ENCODE measurements at regions not wholly inside any gene's neighbourhood (a gene's known extent, or its start where the extent isn't known, plus 50 kb on each side); places are given as distances from the start of the nearest gene placed in this dataset.

DNA sequence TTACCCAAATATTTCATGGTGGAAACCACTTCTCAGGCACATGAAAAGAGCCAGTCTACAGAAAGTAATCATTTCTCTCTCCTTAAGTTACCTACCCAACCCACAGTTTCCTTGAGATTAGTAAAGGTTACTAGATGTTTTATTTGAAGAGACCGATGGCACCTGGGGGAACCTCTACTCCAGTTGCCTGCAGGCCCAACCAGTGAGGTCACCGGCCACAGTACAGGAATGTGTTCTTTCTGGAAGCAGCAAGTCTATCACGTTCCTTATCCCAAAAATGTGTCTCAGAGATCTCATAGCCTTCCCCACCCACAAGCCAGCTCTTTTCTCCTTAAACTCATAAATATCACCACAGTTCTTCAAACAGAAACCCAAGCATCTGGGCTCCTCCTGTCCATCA is 316.1 kb downstream of the COG6 start:
- H3K36me3 ChIP-seq (replicated peaks; ENCODE audit: control insufficient read depth, insufficient read depth, low read length) = no peaks in the 10 kb centered on the region
- no peaks in the 10 kb centered on the region for H3K27me3 ChIP-seq (ENCODE audit: control insufficient read depth, insufficient read depth, low read length)
- H3K4me3 ChIP-seq (ENCODE audit: insufficient read depth, low read depth, low read length) = no peak overlapping the region
- no peak for DNase-seq

DNA sequence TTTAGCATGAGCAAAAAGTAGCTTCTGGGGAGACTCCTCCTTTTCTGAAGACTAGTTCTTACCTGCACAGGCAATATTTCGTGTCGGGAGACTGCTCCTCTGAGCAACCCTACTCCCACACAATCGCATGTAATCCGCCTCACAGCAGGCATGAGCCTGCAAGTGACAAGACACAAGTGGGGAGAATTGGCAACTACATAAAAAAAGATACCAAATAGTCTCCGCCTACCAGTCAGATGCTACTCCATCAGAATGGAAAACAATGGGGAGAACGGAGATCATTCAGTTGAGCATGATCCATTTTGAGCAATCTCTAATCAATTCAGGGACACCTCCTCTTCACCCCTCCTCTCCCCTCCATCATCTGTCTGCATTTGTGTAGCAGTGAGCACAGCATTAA is 321.0 kb downstream of the COG6 start:
- Histone ChIP-seq H3K27me3 (ENCODE audit: control insufficient read depth, insufficient read depth, low read length) (no peaks in the 10 kb centered on the region), H3K4me3 (ENCODE audit: insufficient read depth, low read depth, low read length) (no peak overlapping the region), H3K36me3 (replicated peaks; ENCODE audit: control insufficient read depth, insufficient read depth, low read length) (no peaks in the 10 kb centered on the region)
- peak; percentile 6 for DNase-seq

DNA sequence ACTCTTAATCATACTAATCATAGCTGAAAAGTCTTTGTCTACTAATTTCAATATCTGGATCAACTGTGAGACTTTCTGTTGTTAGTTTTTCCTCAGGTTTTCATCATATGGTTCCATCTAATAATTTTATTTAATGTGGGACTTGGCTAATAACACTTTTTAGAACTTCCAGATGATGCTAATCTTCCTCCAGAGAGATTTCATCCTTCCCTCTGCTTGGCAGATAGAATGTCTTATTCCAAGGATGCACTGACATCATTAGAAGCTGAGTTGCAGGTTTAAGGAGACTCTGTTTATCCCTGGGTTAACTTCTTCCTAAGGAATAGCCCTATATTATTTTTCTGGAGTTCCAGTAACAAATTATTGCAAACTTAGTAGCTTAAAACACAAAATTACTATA is 325.6 kb downstream of the COG6 start:
- Histone ChIP-seq H3K27me3 (ENCODE audit: control insufficient read depth, insufficient read depth, low read length) (no peaks in the 10 kb centered on the region), H3K36me3 (replicated peaks; ENCODE audit: control insufficient read depth, insufficient read depth, low read length) (no peaks in the 10 kb centered on the region), H3K4me3 (ENCODE audit: insufficient read depth, low read depth, low read length) (no peak overlapping the region)
- DNase-seq = no peak

DNA sequence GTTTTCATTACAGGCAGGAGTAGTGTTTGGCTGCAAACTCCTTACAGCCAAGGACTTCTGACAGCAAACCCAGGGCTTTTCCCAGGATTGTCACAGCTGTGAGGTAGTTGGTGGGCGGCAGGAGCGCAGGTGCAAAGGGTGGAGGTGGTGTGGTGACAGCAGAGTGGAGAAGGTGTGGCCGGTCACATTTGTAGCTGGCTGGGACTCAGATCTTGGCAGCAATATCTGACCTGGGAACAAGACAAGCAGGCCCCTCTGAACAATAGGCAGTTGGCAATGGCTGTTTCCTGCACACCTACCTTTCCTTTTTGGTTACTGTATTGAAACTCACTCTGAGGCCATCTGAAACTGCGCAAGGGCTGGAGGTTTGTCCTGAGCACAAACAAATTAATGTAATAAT is 327.3 kb downstream of the COG6 start:
- Histone ChIP-seq H3K4me3 (ENCODE audit: insufficient read depth, low read depth, low read length) (no peak overlapping the region), H3K36me3 (replicated peaks; ENCODE audit: control insufficient read depth, insufficient read depth, low read length) (no peaks in the 10 kb centered on the region), H3K27me3 (ENCODE audit: control insufficient read depth, insufficient read depth, low read length) (no peaks in the 10 kb centered on the region)
- DNase-seq = no peak

DNA sequence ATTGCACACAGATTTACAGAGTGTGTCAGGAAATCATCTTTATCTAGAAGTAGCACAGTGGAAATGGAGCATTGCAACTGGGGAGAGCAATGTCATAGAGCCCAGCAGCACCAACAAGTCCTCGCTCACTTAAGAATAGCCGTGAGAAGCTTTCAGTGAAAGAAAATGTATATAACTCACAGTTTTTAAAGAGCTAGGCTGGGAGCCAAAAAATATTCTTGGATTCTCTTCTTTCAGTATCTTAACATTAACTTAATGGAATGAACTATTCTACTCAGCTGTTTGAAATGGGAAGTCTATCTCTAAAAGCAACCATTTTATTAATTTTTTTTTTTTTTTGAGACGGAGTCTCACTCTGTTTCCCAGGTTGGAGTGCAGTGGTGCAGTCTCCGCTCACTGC is 329.6 kb downstream of the COG6 start:
- no peak overlapping the region for H3K4me3 ChIP-seq (ENCODE audit: insufficient read depth, low read depth, low read length)
- DNase-seq = no peak
- no peaks in the 10 kb centered on the region for H3K27me3 ChIP-seq (ENCODE audit: control insufficient read depth, insufficient read depth, low read length)
- H3K36me3 ChIP-seq (replicated peaks; ENCODE audit: control insufficient read depth, insufficient read depth, low read length) = no peaks in the 10 kb centered on the region

DNA sequence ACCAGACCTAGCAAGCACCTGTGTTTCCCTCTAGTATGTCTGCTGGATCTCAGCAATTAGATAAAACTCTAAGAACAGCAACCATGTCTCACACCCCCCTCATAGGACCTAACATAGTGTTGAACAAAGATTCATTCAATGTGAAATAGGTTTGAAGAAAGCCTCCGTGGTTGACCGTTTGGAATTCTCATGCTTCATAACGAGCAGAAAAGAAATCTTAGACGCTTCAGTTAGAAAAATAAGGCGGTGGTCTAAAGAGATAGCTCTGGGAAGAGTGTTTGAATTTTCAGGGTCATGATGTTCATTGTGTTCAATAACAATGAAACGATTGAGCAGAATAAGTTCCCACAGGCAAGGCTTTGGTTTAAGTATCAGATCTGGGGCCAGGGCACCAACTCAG is 332.9 kb downstream of the COG6 start:
- no peaks in the 10 kb centered on the region for H3K36me3 ChIP-seq (replicated peaks; ENCODE audit: control insufficient read depth, insufficient read depth, low read length)
- no peaks in the 10 kb centered on the region for H3K27me3 ChIP-seq (ENCODE audit: control insufficient read depth, insufficient read depth, low read length)
- no peak for DNase-seq
- H3K4me3 ChIP-seq (ENCODE audit: insufficient read depth, low read depth, low read length) = no peak overlapping the region

DNA sequence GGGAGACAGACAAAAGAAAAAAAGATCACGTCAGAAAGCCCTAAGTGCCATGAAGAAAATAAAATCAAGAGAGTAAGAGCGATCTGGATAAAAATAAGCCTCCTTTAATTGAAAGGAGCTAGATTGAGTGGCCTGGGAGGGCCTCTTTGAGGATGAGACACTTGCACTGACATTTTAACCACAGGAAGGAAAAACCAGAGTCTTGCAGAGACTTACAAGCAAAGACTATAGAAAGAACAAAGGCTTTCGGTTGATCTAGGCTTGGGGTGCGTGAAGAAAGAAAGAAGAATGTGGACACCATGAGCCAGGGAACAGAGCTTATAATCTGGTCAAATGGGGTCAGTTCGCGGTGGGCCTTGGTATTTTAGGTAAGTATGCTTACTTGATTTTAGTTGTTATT is 342.7 kb downstream of the COG6 start:
- DNase-seq = no peak
- H3K4me3 ChIP-seq (ENCODE audit: insufficient read depth, low read depth, low read length) = no peak overlapping the region
- H3K27me3 ChIP-seq (ENCODE audit: control insufficient read depth, insufficient read depth, low read length) = no peaks in the 10 kb centered on the region
- H3K36me3 ChIP-seq (replicated peaks; ENCODE audit: control insufficient read depth, insufficient read depth, low read length) = no peaks in the 10 kb centered on the region

DNA sequence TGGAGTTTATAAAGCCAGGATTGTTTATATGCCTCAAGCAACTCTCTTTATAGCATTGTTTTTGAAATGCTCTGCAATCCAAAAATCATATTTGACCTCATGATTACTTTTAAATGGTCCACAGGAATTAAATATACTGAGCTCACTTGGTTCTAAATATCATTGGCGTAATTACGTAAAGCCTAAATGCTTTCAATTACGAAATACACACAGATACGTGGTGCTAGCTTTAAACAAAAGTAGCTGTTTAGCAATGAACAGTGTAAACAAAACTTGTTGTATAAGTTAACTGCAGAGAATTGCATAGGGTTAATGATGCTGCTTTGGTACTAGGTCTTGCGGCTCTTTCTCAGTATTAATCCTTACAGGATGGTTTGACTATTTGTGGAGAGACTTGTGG is 346.6 kb downstream of the COG6 start:
- no peak overlapping the region for H3K4me3 ChIP-seq (ENCODE audit: insufficient read depth, low read depth, low read length)
- DNase-seq = no peak
- H3K27me3 ChIP-seq (ENCODE audit: control insufficient read depth, insufficient read depth, low read length) = no peaks in the 10 kb centered on the region
- H3K36me3 ChIP-seq (replicated peaks; ENCODE audit: control insufficient read depth, insufficient read depth, low read length) = no peaks in the 10 kb centered on the region

DNA sequence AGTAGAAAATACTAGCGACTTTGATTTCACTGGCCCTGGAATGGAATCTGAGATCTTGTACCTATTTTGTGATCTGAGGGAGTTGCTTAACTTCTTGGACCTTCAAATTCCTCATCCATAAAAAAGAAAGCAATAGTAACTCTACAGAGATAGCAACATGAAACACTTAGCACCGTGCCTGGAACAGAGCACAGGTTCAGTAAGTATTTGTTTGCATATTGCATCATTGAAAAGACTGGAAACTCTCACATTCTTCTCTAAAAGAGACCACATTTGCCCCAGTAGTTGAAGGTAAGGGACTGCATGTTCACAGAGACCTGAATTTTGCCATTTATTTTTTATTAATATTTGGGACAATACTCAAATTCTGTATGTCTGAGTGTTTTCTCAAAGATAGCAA is 358.1 kb downstream of the COG6 start:
- DNase-seq = no peak
- Histone ChIP-seq H3K27me3 (ENCODE audit: control insufficient read depth, insufficient read depth, low read length) (no peaks in the 10 kb centered on the region), H3K36me3 (replicated peaks; ENCODE audit: control insufficient read depth, insufficient read depth, low read length) (no peaks in the 10 kb centered on the region), H3K4me3 (ENCODE audit: insufficient read depth, low read depth, low read length) (no peak overlapping the region)

DNA sequence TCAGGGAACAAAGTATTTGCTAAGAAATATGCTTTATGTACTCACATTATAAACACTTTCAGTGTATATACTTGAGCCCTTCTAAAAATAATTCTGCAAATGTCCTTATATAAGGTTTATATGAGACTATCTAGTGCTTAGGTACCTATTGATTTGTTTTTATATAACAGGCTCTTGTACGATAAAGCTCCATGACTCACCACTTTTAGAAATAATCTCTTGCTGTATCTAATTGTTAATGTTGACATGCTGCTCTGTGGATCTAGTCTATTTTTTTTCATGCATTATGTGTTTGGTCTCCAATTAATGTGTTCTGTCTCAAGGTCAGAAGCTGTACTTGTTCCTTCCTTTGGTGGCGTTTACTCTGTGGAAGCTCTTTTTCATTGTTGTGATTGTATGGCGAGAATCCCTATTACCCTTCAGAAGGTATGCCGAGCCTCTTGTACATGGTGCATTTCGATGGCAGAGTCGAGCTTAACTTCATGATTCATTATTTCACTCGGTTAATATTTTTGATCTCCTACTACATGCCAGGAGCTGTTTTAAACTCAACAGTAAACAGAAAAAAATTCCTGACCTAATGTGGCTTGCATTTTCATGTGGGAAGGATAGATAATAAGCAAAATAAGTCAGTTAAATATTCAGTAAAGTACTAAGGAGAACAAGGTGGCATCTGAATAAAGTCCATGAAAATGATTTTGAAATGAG is 361.6 kb downstream of the COG6 start:
- Histone ChIP-seq H3K27me3 (ENCODE audit: control insufficient read depth, insufficient read depth, low read length) (no peaks in the 10 kb centered on the region), H3K36me3 (replicated peaks; ENCODE audit: control insufficient read depth, insufficient read depth, low read length) (no peaks in the 10 kb centered on the region), H3K4me3 (ENCODE audit: insufficient read depth, low read depth, low read length) (no peak overlapping the region)
- DNase-seq = no peak

DNA sequence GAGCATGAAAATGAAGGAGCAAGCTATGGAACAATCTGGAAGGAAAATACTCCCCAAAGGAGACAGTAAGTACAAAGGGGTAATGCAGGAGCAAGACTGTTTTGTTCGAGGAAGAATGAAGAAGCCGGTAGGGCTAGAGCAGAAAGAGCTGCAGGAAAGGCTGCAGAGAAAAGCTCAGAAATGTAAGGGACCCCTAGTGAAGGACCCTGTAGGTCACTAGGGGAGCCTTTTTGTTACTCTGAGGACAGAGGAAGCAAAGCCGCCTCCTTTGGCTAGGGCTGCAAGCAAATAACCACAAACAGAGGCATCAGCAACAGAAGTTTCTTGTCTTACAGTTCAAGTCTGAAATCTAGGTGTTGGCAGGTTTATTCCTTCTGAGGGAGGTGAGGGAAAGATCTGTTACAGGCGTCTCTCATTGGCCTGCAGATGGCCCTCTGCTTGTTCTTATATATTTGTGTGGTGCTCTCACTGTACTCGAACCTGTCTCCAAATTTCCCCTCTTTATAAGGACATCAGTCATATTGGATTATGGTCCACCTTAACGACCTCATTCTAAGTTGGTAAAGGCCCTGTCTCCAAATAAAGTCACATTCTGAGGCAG is 362.3 kb downstream of the COG6 start:
- no peaks in the 10 kb centered on the region for H3K36me3 ChIP-seq (replicated peaks; ENCODE audit: control insufficient read depth, insufficient read depth, low read length)
- DNase-seq = peak; percentile 28
- no peak overlapping the region for H3K4me3 ChIP-seq (ENCODE audit: insufficient read depth, low read depth, low read length)
- H3K27me3 ChIP-seq (ENCODE audit: control insufficient read depth, insufficient read depth, low read length) = no peaks in the 10 kb centered on the region

DNA sequence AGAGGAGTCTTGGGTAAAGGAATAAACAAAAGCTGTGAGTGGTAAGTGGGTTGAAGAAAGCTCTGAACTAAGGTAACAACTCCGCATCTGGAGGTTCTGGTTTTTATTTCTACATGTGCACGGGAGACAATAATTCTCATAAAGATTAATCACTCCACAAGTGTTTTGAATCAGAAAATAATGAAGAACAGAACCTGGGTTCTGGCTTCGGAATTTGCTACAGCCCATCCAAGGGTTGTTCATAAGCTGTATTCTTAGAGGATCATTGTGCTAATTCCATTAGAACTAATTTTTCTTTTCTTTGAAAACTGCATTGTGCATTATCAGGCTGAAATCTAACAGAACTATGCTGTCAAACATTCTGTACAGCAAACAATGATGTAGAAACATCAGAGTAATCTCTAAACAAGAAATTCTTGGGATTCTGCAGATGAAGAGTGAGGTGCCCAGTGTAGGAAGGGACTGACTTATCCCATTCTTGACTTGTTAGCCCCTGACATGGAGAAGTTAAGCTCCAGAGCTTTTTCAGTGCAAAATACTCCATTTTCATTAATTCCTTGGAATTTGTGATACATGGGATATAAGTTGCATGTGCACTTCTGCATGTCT is 368.2 kb downstream of the COG6 start:
- H3K4me3 ChIP-seq (ENCODE audit: insufficient read depth, low read depth, low read length) = no peak overlapping the region

DNA sequence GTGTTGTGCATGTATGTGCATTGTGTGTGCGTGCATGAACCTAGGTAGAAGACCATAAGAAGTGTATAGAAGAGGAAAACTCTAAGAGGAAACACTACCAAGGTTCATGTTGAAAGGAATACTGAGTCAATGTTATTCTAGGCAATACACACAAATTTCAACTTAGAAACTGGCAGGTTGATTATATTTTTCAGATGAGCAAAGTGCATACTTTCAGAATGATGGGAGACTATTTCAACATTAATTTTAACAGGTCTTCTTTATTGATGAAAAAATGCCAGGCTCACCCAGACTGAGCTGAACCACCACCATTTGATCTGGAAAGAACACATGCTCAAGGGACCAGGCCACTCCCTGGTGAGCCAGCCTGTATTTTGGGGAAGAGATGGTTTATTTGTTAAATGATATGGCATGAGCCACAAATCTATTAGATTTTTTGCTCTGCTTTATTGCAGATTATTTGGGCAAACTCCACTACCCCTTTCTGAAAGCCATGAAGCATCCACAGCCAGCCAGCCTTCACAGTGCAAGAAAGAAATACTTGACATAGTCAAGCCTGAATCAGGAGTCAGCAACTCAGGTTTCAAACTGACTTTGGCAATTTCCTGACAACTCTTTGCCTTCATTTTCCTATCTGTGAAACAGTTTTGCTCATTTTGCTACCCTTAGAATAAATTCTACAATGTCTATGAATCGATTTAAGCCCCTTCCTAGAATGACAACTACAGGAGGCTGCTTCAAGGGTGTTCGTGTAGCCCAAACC is 368.9 kb downstream of the COG6 start:
- no peak for DNase-seq
- no peaks in the 10 kb centered on the region for H3K27me3 ChIP-seq (ENCODE audit: control insufficient read depth, insufficient read depth, low read length)
- H3K4me3 ChIP-seq (ENCODE audit: insufficient read depth, low read depth, low read length) = no peak overlapping the region
- no peaks in the 10 kb centered on the region for H3K36me3 ChIP-seq (replicated peaks; ENCODE audit: control insufficient read depth, insufficient read depth, low read length)

More for the DNA sequence above, 368.2 kb downstream of the COG6 start:
- H3K36me3 ChIP-seq (replicated peaks; ENCODE audit: control insufficient read depth, insufficient read depth, low read length) = no peaks in the 10 kb centered on the region
- no peak for DNase-seq
- no peaks in the 10 kb centered on the region for H3K27me3 ChIP-seq (ENCODE audit: control insufficient read depth, insufficient read depth, low read length)

DNA sequence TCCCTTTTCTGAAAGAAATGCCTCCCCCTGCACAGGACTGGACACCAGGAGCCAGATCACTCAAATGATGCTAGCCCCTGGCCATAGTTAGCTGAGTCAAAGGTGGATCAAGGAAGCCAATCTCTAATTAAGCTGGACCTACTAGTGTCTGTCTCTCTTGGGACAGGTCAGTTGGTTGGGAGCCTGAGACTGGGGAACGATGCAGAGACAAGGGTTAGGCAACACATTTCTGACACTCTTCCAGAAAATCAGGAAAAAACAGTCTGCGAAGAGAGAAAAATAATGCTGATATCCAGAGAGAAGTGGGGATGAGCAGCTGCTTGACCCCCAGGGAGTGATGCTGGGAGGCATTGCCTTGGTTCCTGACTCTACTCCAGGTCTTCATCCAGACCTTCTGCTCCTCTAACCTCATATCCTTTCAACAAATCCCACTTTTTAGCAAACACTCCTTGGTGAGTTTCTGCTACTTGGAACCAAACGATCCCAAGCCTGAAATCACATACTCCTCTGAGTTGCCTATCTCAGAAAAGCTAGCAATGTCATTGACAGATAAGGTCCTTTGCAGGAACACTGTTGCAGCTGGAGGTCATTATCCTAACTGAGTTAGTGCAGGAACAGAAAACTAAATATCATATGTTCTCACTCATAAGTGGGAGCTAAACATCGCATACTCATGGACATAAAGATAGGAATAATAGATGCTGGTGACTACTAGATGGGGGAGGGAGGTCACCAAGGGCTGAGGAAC is 369.7 kb downstream of the COG6 start:
- Histone ChIP-seq H3K27me3 (ENCODE audit: control insufficient read depth, insufficient read depth, low read length) (no peaks in the 10 kb centered on the region), H3K4me3 (ENCODE audit: insufficient read depth, low read depth, low read length) (no peak overlapping the region), H3K36me3 (replicated peaks; ENCODE audit: control insufficient read depth, insufficient read depth, low read length) (no peaks in the 10 kb centered on the region)
- DNase-seq = no peak
